Spleen (tissue), 11 donors: ENCODE measurements at regions not wholly inside any gene's neighbourhood (a gene's known extent, or its start where the extent isn't known, plus 50 kb on each side); places are given as distances from the start of the nearest gene placed in this dataset.

Experiments used
- DNase-seq: peaks from one replicate; pipeline ENCODE4 v3.0.0-alpha.2; 2020
- H3K27ac ChIP-seq, 8 donors: fragments of 200-600 bp; sonication (generic) in 7 of 8; 1 replicate in 4 of 8; 2 replicates in 4 of 8; pipeline versions ENCODE4 v1.5.0 to v1.8.0; 2016 to 2021; ENCODE audit warnings: inconsistent platforms in 4 of 8, mild to moderate bottlenecking in 4 of 8, moderate library complexity in 1 of 8
- H3K27me3 ChIP-seq, 7 donors: fragments of 200-600 bp; sonication (generic) in 6 of 7; replicated peaks in 1 of 7; 1 replicate in 4 of 7; 2 replicates in 3 of 7; pipeline versions ENCODE4 v1.5.0 to v1.8.0; 2016 to 2021; ENCODE audit warnings: inconsistent platforms in 3 of 7, mild to moderate bottlenecking in 1 of 7
- H3K36me3 ChIP-seq, 6 donors: fragments of 200-600 bp; sonication (generic) in 5 of 6; 1 replicate in 4 of 6; 2 replicates in 2 of 6; pipeline versions ENCODE4 v1.5.0 to v1.8.0; 2016 to 2021; ENCODE audit warnings: inconsistent platforms in 2 of 6
- H3K4me1 ChIP-seq, 6 donors: fragments of 200-600 bp; sonication (generic) in 5 of 6; 1 replicate in 3 of 6; 2 replicates in 3 of 6; pipeline versions ENCODE4 v1.5.0 to v1.8.0; 2016 to 2021; ENCODE audit warnings: inconsistent platforms in 3 of 6
- H3K4me3 ChIP-seq, 8 donors: fragments of 200-600 bp; sonication (generic) in 7 of 8; 1 replicate in 4 of 8; 2 replicates in 4 of 8; pipeline versions ENCODE4 v1.5.0 to v1.8.0; 2016 to 2021; ENCODE audit warnings: inconsistent platforms in 4 of 8, mild to moderate bottlenecking in 4 of 8, moderate library complexity in 2 of 8
- H3K9me3 ChIP-seq, 8 donors: fragments of 200-600 bp; sonication (generic) in 7 of 8; 1 replicate in 4 of 8; 2 replicates in 4 of 8; pipeline versions ENCODE4 v1.5.0 to v1.8.0; 2016 to 2021; ENCODE audit warnings: inconsistent platforms in 4 of 8
- CTCF ChIP-seq, 11 experiments: fragments of 200-600 bp in 7 of 11; fragments of 450-650 bp in 4 of 11; sonication (generic) in 4 of 11; IDR thresholded peaks in 8 of 11; conservative IDR thresholded peaks in 3 of 11; 1 replicate in 7 of 11; 2 replicates in 4 of 11; pipeline versions ENCODE4 v1.4.0 to v1.8.0; 2016 to 2021; ENCODE audit warnings: antibody characterized with exemption in 11 of 11, inconsistent platforms in 4 of 11, mild to moderate bottlenecking in 1 of 11
- POLR2A ChIP-seq, 3 donors: fragments of 450-650 bp; IDR thresholded peaks; one replicate each; pipeline ENCODE4 v1.5.1; 2017; ENCODE audit warnings: antibody characterized with exemption in 3 of 3, mild to moderate bottlenecking in 1 of 3
- POLR2AphosphoS5 ChIP-seq, 3 donors: sonication (generic); formaldehyde crosslinking; IDR thresholded peaks; one replicate each; pipeline ENCODE4 v1.5.1; 2017; ENCODE audit warnings: antibody characterized with exemption in 3 of 3
- WGBS, 5 donors: extraction: QIAGEN DNeasy Blood & Tissue Kit in 3 of 5; methylation state at CpG; one replicate each; pipeline versions ENCODE4 v1.1.5 to v1.1.7; 2013 to 2018; 5-methylcytosine and 5-hydroxymethylcytosine counted together
- intact Hi-C: fragments of 100-400 bp; cut with DNase I; formaldehyde crosslinking; loops from one replicate; pipeline ENCODE4 v1.15.0; 2023; ENCODE audit warnings: low total_unique reads
- donor health status: healthy with polysubstance abuse.
- donor health status: DM: no; HTN: no; CAD: no; lungs with moderate emphysema.
- donor health status: DM: no; HTN: no; CAD: no.
- donor health status: Bipolar disorder and iron deficiency.
- donor health status: healthy.
- donor health status: DM: no; HTN: no; CAD: no.
- donor health status: DM: yes; HTN: yes; CAD: no.

- Histone ChIP-seq H3K4me1 (no peaks in the 10 kb centered on the region), H3K9me3 (peaks cover 0 to 3% (median 0%) of the 10 kb centered on the region in 8 donors), H3K27me3 (no peaks in the 10 kb centered on the region), H3K4me3 (no peak overlapping the region), H3K27ac (no peak overlapping the region), H3K36me3 (no peaks in the 10 kb centered on the region)
- intact Hi-C loops = no loop called here
- WGBS, 5 donors = 78 to 94% (median 83%) methylated on average over 5 of the region's 5 CpGs
- no peak for TF ChIP-seq POLR2AphosphoS5 (IDR thresholded peaks at IDR 0.05)
- no peak for TF ChIP-seq CTCF (IDR thresholded peaks at IDR 0.05 in 8 of 11, conservative IDR thresholded peaks at IDR 0.05 in 3 of 11)
- TF ChIP-seq POLR2A (IDR thresholded peaks at IDR 0.05) = no peak
- no peak for DNase-seq
Measured at GRCh38 chr5:145129797-145130196, 705.3 kb downstream of the PRELID2 start.

GRCh38 chr5:145124806-145125205 lies 710.3 kb downstream of the PRELID2 start:
- WGBS, 5 donors = 52 to 61% (median 57%) methylated on average over 3 of the region's 3 CpGs
- no peak for DNase-seq
- TF ChIP-seq POLR2AphosphoS5 (IDR thresholded peaks at IDR 0.05) (no peak), POLR2A (IDR thresholded peaks at IDR 0.05) (no peak), CTCF (IDR thresholded peaks at IDR 0.05 in 8 of 11, conservative IDR thresholded peaks at IDR 0.05 in 3 of 11) (no peak)
- peaks cover 0 to 4% (median 0%) of the 10 kb centered on the region in 8 donors for H3K9me3 ChIP-seq
- H3K27ac ChIP-seq = no peak overlapping the region
- intact Hi-C loops = no loop called here
- H3K4me3 ChIP-seq = no peak overlapping the region
- no peaks in the 10 kb centered on the region for H3K4me1 ChIP-seq
- H3K27me3 ChIP-seq = no peaks in the 10 kb centered on the region
- H3K36me3 ChIP-seq = no peaks in the 10 kb centered on the region

GRCh38 chr5:145118611-145119010 lies 716.5 kb downstream of the PRELID2 start:
- H3K4me1 ChIP-seq = no peaks in the 10 kb centered on the region
- 84 to 92% (median 88%) methylated on average over 2 of the region's 2 CpGs for WGBS, 5 donors
- no peak for DNase-seq
- H3K27ac ChIP-seq = no peak overlapping the region
- H3K36me3 ChIP-seq = no peaks in the 10 kb centered on the region
- no peaks in the 10 kb centered on the region for H3K27me3 ChIP-seq
- intact Hi-C loops = no loop called here
- H3K4me3 ChIP-seq = no peak overlapping the region
- TF ChIP-seq CTCF (IDR thresholded peaks at IDR 0.05 in 8 of 11, conservative IDR thresholded peaks at IDR 0.05 in 3 of 11) (no peak), POLR2A (IDR thresholded peaks at IDR 0.05) (no peak), POLR2AphosphoS5 (IDR thresholded peaks at IDR 0.05) (no peak)
- no peaks in the 10 kb centered on the region for H3K9me3 ChIP-seq

- no peaks in the 10 kb centered on the region for H3K36me3 ChIP-seq
- no peaks in the 10 kb centered on the region for H3K9me3 ChIP-seq
- intact Hi-C loops = no loop called here
Measured at GRCh38 chr5:145118127-145118526, 717.0 kb downstream of the PRELID2 start.

More at GRCh38 chr5:145118127-145118526, 717.0 kb downstream of the PRELID2 start:
- TF ChIP-seq POLR2AphosphoS5 (IDR thresholded peaks at IDR 0.05) (no peak), CTCF (IDR thresholded peaks at IDR 0.05 in 8 of 11, conservative IDR thresholded peaks at IDR 0.05 in 3 of 11) (no peak), POLR2A (IDR thresholded peaks at IDR 0.05) (no peak)
- 56 to 88% (median 72%) methylated on average over 1 of the region's 1 CpG for WGBS, 5 donors
- H3K4me3 ChIP-seq = no peak overlapping the region
- H3K27ac ChIP-seq = no peak overlapping the region
- no peaks in the 10 kb centered on the region for H3K27me3 ChIP-seq
- DNase-seq = no peak
- H3K4me1 ChIP-seq = no peaks in the 10 kb centered on the region
